HG03039 (cell line): ENCODE measurements at regions not wholly inside any gene's neighbourhood (a gene's known extent, or its start where the extent isn't known, plus 50 kb on each side); places are given as distances from the start of the nearest gene placed in this dataset.

Experiments
- ATAC-seq: cut with Tn5 transposase; IDR thresholded peaks from one replicate; pipeline ENCODE4 v1.9.1; 2021; ENCODE audit warnings: mild to moderate bottlenecking, moderate library complexity; ENCODE audit not compliant: unreplicated experiment

DNA sequence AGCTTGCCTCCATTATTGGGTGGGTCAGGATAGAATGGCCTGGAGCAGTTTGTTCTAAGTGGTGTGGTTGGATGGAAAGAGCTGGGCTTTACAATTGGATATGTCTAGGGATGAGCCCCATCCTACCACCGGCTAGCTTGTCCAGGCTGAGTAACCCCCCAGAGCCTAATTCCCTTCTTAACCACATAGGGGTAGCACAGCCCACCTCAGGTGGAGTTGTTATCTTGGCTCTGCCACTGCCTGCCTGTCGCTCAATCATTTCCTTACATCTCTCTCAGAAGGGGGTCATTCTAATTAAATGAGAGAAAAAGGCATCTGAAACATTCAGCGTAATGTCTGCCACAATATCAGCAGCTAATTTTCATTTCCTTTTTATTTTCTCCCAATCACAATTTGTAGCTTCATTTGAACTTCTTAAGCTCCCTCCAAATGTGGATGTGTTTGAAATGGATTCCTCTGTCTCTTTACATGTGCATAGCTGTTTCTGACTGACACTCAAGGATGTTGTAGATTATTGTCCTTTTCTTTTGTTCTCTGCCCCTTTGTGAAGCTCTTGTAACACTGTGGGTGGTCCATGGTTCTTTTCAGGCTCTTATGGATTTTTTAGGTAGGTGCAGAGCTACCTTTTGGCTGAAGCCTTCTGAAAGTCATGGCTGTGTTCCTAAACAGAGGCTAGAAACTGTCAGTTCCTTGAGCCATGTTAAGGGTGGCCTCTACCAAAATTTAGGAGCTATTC lies 383.1 kb upstream of the KLF4 start:
- ATAC-seq, result no peak

DNA sequence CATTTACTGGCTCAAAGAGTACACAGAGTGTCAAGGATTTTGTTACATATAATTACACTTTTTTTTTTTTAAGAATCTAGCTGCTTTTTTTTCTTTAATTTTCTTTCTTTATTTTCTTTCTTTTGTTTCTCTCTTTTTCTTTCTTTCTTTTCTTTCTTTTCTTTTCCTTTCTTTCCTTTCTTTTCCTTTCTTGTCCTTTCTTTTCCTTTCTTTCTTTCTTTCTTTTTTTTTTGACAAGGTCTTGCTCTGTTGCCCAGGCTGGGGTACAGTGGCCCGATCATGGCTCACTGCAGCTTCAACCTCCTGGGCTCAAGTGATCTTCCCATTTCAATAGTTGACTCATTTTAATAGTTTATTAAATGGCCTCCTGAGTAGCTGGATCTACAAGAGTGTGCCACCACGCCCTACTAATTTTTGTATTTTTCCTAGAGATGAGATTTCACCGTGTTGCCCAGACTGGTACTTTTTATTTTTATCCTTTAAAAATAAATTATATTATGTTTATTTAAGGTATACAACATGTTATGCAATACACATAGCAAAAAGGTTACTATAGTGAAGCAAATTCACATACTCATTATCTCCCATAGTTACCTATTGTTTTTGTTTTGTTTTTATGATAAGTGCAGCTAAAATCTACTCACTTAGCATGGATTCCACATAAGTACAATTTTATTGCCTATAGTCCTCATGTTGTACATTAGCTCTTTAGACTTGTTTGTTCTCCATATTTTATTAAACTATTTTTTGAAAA lies 381.5 kb upstream of the KLF4 start:
- ATAC-seq, result no peak

DNA sequence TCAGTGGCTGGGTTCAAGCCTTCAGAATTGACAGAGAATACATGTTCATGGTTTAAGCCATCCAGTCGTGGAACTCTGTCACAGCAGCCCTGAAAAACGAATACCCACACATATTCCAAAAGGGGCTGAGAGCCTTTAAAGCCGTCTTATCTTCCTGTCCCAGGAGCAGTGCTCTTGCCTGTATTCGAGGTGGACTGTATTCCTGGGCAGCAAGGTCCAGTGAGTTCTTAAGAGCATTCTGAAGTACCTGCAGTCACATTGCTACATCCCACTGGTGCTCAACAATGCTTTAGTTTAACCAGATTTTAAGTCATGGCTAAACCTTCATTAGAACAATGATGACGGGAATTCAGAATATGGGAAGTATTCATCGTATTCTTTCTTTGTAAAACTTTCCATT lies 380.7 kb upstream of the KLF4 start:
- ATAC-seq, result no peak

DNA sequence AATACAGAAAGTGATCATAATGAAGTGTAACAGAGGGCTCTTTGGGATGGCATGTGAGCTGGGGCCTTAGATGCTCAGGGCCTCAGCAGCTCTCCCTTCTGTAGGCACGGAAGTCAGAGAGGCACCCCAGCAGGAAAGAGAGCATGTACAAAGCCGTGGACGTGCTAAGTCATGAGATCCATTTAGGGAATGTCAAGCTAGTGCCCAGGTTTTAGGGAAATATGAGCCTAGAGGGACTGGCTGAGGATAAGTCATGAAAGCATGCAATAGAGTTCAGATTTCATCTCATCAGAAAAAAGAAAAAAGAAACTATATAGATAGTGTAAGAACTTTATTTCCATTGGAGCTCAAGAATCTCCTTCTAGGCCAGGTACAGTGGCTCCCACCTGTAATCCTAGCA lies 379.5 kb upstream of the KLF4 start:
- ATAC-seq, result no peak

DNA sequence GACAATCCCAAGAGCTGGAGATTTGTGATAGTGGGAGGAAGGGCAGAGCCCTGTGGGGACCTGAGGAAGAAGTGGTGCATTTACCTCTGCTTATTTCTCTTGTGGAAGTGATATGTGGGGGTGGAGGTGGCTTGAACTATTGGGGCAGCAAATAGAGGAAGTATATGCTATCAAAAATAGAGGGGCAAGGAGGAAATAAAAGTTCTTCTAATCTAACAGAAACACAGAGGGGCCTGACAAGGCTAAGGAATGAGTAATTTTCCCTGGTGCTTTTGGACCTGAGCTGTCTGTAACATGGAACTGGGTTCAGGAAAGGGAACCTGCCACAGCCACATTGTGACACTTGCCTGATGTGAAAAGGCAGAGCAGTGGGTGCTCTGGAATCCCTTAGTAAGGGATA lies 378.6 kb upstream of the KLF4 start:
- ATAC-seq, result no peak

DNA sequence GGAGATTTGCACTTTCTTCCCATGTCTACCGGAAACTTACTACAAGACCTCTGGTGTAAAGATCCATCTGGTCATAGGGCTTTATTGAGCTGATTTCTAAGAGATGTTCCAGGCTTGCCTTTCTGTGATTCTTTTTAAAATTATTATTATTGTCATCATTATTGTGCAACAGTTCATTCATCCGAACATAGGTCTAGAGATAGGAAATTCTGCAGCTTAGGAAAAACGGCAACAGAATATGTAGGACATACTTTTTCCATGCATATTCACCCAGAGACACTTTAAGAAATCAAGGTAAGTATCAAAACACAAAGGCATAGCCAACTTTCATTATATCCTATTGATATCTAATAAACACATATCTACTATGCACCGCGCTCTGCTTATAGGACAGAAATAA lies 378.2 kb upstream of the KLF4 start:
- ATAC-seq, result no peak

DNA sequence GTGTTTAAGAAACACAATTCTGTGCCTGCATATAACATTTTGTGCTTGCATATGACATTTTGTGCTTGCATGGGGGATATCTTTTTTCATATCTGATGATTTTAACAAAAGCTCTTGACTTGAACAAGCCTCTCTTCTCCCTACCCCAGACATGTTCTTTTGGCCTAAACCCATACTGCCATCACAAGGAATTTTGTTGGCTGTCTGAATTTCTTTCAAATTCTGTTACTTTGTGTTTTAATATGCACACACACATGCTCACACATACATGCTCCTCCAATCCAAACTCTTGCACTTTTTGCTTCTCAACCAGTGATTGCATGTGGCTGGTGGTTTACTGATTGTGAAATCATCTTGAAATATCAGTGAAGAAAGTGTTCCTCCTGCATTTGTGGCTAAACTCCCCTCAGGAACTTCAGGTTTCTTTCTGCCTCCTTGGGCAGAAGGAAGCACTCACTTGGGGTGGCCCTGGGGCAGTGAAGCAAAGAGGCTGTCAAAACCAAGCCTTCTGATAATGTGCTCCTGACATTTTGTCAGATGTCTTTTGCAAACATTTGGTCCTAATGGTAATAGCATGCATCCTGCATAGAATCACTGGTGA lies 377.2 kb upstream of the KLF4 start:
- no peak for ATAC-seq

DNA sequence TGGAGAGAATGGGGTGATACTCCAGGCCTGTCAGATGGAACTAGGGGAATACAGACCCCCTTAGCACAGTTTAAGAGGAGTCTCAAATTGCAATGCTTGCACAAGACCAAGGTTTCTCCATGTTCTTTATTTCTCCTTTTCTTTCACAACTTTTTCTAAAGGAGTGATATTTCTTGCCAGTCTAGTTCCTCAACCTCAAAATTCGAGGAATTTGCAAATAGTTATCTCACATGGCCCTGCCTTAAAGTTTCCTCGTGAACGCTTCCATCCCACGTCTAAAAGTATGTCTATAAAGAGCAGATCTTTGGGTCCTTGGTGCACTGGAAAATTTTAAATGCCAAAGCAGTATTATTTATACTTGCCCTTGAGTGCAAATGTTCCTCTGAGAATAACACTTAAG lies 373.8 kb upstream of the KLF4 start:
- no peak for ATAC-seq

DNA sequence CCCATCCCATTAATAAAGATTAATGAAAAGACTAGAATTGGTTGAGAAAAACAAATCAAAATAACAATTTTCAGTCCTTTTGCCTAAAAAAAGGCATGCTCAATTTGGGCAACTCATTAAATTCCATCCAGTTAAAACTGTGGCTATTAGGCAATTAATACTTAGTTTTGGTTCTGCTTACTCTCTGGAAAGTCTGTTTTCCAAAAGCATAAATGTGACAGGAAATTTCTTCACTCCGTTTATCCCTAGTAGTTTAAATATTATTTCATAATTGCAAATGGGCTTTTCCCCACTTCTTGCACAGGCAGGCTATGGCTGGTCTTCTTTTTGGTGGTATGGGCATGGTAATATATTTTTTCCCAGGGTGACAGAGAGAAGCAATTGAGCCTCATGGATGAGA lies 373.3 kb upstream of the KLF4 start:
- ATAC-seq, result no peak

DNA sequence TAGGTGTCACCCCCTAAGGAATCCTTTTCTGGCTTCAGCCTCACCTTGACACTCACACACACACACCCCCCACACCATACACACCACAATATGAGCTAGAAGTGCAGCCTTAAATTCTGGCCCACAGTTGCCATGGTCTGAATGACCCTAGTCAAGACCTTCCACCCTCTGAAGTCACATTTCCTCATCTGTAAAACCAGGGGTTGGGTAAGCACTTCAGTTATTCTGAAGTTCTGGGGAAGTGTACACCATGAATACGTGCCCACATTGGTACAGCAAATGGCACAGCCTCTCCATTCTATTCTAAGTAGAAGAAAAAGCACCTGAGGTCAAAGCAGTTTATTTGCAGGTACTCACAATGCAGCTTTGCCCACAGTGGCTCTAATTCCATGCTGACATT lies 372.8 kb upstream of the KLF4 start:
- no peak for ATAC-seq

DNA sequence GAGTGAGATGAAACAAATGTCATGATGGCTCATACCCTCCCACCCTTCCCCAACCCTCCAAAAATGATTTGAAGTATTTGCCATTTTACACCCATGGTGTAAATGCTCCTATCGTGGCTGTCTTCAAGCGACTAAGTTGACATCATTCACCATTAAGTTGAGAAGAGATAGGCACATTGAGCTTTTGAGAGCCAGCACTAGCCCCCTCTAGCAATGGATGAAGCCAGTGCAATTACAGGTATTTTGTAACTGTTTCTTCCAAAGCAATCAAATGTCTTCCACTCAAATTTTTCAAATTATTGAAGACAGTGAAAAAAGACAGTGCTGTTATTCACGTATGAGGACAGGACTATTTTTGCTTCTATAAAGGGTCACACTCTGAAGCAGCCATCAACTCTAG lies 371.5 kb upstream of the KLF4 start:
- no peak for ATAC-seq

DNA sequence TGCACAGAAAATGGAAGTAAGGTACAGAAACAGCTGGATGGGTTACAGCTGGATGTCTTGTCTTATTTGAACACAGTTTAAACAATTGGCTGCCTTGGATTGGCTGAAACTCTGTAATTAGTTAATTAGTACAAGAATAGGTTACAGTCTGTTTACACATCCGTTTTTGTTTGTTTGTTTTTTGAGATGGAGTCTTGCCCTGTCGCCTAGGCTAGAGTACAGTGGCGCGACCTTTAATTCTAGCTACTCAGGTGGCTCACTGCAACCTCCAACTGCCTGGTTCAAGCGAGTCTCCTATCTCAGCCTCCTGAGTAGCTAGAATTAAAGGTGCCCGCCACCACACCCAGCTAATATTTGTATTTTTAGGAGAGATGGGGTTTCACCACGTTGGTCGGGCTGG lies 368.7 kb upstream of the KLF4 start:
- no peak for ATAC-seq

DNA sequence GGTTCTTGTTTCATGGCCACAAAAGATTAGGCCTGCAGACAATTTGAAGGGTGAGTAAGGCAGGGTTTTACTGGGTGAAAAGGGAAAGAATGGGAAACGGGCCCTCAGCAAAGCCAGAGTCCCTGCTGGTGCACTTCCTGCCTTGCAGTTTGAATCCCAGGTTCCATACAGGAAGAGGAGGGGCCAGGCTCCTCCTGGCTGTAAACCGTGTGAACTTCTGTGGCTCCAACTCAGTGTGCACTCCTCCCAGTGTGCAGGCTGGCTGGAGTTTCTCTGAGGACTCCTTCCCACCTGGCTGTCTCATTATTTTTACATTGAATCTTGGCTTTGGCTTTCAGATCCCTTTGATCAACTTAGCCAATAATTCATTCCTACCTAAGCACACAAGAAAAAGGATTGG lies 367.1 kb upstream of the KLF4 start:
- ATAC-seq, result no peak

DNA sequence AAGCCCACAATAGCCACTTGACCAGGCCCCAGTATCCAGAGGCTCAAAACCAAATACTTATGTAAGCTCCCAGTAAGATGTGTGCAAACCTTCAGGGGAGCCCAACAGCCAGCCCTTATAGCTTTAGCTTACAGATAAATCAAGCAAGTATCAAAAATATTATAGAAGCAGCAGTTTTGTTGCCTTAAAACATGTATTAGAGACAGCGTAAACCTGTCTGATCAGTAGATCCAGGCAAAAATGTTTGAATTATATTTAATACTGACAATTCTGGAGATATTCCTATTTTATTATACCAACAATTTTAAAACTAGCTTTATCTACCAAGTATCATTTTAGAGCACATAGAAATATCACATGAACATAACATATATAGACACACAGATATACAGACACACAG lies 365.6 kb upstream of the KLF4 start:
- no peak for ATAC-seq

DNA sequence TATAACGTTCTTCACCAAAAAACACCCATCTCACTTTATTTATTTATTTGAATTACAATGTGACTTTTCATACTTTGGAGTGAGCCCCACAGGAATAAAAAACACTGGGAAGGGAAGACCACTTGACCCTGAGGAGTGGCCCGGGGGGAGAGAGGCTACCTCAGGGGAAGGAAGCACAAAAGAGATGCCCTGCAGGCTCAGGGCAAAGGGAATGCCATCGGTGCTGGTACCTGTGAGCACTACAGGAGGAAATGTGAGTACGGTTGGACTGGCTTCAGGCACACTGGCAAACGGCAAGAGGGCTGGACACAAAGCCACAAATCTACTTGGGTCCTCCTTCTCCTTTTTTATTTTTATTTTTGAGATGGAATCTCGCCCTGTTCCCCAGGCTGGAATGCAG lies 363.9 kb upstream of the KLF4 start:
- no peak for ATAC-seq

DNA sequence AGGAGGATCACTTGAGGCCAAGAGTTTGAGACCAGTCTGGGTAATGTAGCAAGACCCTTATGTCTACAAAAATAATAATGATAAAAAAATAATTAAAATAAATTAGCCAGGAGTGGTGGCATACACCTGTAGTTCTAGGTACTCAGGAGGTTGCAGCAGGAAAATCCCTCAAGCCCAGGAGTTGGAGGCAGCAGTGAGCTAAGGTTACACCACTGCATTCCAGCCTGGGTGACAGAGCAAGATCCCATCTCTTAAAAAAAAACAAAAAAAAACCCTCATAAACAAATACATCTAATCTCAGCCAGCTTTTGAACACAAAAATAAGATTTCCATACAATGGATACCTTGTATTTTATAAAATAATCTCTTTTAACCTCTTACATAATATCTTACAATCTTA lies 363.3 kb upstream of the KLF4 start:
- ATAC-seq, result no peak

DNA sequence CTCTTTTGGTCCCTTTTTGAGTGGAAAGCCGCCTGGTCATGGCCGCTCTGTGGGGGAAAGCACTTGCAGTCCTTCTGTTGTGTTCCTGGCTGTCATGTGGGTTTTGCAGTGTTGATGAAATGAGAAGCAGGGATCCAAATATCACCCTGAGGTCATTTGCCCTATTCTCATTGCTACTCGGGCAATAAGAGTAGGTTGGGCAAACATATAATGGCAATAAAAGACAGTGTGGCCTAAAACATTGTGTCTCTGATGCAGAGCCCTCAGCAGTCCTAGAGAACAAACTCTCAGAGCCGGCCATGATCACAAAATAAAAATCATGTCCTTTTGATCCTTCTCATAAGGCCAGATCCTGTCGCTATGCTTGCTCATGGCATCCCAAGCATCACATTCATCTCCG lies 361.1 kb upstream of the KLF4 start:
- no peak for ATAC-seq

DNA sequence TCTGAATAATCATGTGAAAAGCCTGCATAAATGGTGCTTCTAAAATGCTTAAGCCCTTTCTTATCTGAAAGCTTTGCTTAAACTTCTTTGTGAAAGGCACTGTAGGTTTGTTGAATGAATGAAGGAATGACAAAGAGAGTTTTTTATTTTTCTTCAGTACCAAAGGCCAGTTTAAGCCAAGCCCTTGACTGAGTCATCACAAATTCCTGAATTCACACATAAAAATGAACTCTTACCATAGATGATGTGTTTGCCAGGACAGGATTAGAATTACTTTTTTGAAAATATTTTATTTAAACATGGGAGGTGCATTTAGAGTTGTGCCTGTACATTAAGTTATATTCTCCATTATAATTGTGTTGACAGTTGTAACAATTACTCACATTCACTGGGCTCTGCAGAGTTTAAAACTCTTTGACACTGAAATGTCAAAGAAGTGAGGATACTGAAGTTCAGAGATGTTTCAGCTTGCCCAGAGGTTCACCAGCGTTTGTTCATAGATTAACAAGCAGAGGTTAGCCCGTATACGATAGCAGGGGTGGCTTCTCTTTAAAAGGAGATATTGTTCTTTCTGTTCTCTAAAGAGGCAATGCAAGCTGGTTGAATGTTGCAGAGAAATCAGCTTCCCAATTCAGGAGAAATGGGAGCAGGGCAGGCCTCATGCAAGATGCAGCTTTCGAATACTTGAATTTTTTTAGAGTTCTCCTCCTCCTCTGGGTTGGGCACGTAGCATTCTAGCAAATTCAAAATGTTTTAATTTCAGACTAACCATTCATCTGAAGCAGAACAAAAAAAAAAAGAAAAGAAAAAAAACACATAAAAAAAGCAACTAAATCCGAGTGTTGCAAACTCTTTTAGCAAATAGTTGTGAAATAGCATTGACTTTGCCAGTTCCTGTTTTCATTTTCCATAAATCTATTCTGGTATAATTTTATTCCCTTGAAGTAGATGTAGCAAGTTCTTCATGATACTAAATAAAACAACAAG lies 358.7 kb upstream of the KLF4 start:
- ATAC-seq, result no peak

DNA sequence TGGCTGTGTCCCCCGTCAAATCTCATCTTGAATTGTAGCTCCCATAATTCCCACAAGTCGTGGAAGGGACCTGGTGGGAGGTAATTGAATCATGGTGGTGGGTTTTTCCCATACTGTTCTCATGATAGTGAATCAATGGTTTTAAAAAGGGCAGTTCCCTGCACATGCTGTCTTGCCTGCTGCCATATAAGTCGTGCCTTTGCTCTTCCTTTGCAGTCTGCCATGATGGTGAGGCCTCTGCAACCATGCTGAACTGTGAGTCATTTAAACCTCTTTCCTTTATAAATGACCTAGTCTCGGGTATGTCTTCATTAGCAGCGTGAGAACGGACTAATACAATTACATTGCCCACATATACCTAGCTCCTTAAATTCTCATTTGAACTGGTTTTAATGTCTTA lies 353.0 kb upstream of the KLF4 start:
- no peak for ATAC-seq

DNA sequence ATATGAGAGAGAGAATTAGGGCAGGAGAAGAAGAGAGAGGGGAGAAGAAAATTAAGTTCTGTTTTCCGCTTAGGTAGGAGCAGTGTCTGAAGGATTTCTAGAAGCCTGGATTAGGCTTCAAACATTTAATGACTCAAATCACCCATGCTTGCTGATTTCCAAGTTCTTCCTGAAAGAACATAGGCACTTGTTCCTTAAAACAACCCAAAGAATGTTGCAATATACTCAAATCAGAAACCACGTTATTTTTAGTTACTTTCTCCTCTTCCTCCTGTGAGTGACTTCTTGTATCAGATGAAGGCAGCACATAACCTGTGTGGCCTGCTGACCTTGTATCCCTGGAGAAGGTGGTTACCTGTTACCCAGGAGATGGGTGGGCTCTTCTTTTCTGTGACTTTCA lies 351.5 kb upstream of the KLF4 start:
- ATAC-seq, result no peak

DNA sequence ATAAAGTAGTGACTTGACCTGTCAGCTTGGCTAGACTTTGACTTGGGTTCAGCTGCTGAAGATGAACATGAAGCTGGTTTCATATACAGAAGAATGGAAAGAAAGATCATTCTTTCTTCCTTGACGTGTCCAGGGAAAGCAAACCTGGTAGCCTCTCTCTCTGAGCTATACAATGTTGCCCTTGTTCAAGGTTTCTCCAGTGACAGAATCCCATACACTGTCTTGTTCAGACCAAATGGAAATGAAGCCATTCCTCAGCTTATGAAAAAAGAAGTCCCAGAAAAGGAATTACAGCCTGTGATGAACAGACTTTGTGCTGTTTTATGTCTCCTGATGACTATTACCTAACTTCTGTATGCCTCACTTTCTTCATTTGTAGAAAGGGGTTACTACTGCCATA lies 349.8 kb upstream of the KLF4 start:
- no peak for ATAC-seq
